Caco-2 (cell line): ENCODE measurements at regions not wholly inside any gene's neighbourhood (a gene's known extent, or its start where the extent isn't known, plus 50 kb on each side); places are given as distances from the start of the nearest gene placed in this dataset.
"Not testable (repeated sequence)": the region's sequence is repeated elsewhere in the genome, so short reads cannot be mapped to it uniquely, and the experiment has no call there.

ENCODE experiments used
- BruUV-seq: library from RNA; stranded (reverse); fragments of 400-500 nt; replicated peaks from 2 replicates; lab custom pipeline; 2021; lab: Mats Ljungman, UMichigan
- CTCF ChIA-PET: fragments of 300-600 bp; sonication (Branson Sonifier 250); formaldehyde crosslinking; loops from one replicate; lab custom pipeline; 2022; ENCODE audit warnings: antibody characterized with exemption; lab: Charles Lee
- POLR2A ChIA-PET: fragments of 300-600 bp; sonication (Branson Sonifier 250); formaldehyde crosslinking; loops from one replicate; lab custom pipeline; 2022; ENCODE audit warnings: antibody characterized with exemption; lab: Charles Lee
- DNase-seq, 2 experiments: peaks; one replicate each; pipeline versions ENCODE4 v3.0.0 to v3.0.0-alpha.2; 2020 to 2022
- H3K27me3 ChIP-seq: replicated peaks from 2 replicates; pipeline ENCODE4 v1.6.0; 2011; ENCODE audit warnings: low read length; ENCODE audit not compliant: control insufficient read depth, insufficient read depth
- H3K36me3 ChIP-seq: 2 replicates; pipeline ENCODE4 v1.5.1; 2011; ENCODE audit warnings: low read length; ENCODE audit not compliant: control insufficient read depth, insufficient read depth
- H3K4me1 ChIP-seq: fragments of 250-450 bp; sonication (Bioruptor Pico); 2 replicates; pipeline ENCODE4 v1.5.1; 2020; ENCODE audit warnings: mild to moderate bottlenecking
- H3K4me3 ChIP-seq: 2 replicates; pipeline ENCODE4 v1.5.1; 2011; ENCODE audit warnings: low read depth, mild to moderate bottlenecking, control low read depth, low read length
- H3K9me3 ChIP-seq: fragments of 250-450 bp; sonication (Bioruptor Pico); 2 replicates; pipeline ENCODE4 v1.5.1; 2020; ENCODE audit warnings: mild to moderate bottlenecking, moderate library complexity
- H3K27ac Mint-ChIP-seq: one replicate; pipeline ENCODE4 v1.8.0; 2022; ENCODE audit warnings: mixed read lengths; ENCODE audit not compliant: unreplicated experiment
- H3K27me3 Mint-ChIP-seq: one replicate; pipeline ENCODE4 v1.8.0; 2022; ENCODE audit warnings: mixed read lengths; ENCODE audit not compliant: insufficient read depth, unreplicated experiment
- H3K36me3 Mint-ChIP-seq: one replicate; pipeline ENCODE4 v1.8.0; 2022; ENCODE audit warnings: mild to moderate bottlenecking, mixed read lengths; ENCODE audit not compliant: insufficient read depth, unreplicated experiment
- H3K4me1 Mint-ChIP-seq: one replicate; pipeline ENCODE4 v1.8.0; 2022; ENCODE audit warnings: low read depth, mixed read lengths; ENCODE audit not compliant: unreplicated experiment
- H3K4me3 Mint-ChIP-seq: one replicate; pipeline ENCODE4 v1.8.0; 2022; ENCODE audit warnings: mild to moderate bottlenecking, moderate library complexity, mixed read lengths; ENCODE audit not compliant: unreplicated experiment
- H3K9me3 Mint-ChIP-seq: one replicate; pipeline ENCODE4 v1.8.0; 2022; ENCODE audit warnings: mixed read lengths; ENCODE audit not compliant: unreplicated experiment
- intact Hi-C: fragments of 100-400 bp; cut with micrococcal nuclease; formaldehyde crosslinking; loops from one replicate; pipeline ENCODE4 v1.10.0; 2022; ENCODE audit not compliant: unreplicated experiment
- TF ChIP-seq, protein P1 (sequence below), 2 experiments: fragments of 200-600 bp in 1 of 2; IDR thresholded peaks; 1 replicate in 1 of 2; 2 replicates in 1 of 2; pipeline versions ENCODE4 v1.5.1 to v1.8.0; 2011 to 2022; ENCODE audit warnings: antibody characterized with exemption in 1 of 2, control low read depth in 1 of 2, inconsistent platforms in 1 of 2, low read depth in 1 of 2, low read length in 1 of 2, mild to moderate bottlenecking in 1 of 2, moderate library complexity in 1 of 2; ENCODE audit not compliant: insufficient read depth in 1 of 2, severe bottlenecking in 1 of 2, unreplicated experiment in 1 of 2

DNA sequence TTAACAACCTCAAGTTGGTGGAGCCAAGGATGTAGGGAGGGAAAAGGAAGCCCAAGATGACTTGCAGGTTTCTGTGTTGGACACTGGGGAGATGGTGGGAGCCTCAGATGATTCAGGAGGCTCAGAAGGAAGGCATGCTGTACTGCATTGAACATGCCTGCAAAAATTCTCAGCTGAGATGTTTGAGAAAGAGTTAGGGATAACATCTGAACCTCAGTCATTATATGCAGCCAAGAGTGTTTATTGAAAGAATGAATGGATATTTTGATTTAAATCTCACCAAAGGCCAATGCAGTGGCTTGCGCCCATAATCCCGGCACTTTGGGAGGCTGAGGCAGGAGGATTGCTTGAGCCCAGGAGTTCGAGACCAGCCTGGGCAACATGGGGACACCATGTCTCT lies 243.0 kb downstream of the MYCN start:
- H3K4me3 ChIP-seq: no peak overlapping the region
- Mint-ChIP-seq H3K4me3 (no peak overlapping the region), H3K27me3 (no peaks in the 10 kb centered on the region), H3K36me3 (no peaks in the 10 kb centered on the region), H3K4me1 (peaks cover 8% of the 10 kb centered on the region), H3K27ac (no peak overlapping the region), H3K9me3 (no peaks in the 10 kb centered on the region)
- no peaks in the 10 kb centered on the region for H3K27me3 ChIP-seq
- no peak for DNase-seq
- TF ChIP-seq, protein P1, sequence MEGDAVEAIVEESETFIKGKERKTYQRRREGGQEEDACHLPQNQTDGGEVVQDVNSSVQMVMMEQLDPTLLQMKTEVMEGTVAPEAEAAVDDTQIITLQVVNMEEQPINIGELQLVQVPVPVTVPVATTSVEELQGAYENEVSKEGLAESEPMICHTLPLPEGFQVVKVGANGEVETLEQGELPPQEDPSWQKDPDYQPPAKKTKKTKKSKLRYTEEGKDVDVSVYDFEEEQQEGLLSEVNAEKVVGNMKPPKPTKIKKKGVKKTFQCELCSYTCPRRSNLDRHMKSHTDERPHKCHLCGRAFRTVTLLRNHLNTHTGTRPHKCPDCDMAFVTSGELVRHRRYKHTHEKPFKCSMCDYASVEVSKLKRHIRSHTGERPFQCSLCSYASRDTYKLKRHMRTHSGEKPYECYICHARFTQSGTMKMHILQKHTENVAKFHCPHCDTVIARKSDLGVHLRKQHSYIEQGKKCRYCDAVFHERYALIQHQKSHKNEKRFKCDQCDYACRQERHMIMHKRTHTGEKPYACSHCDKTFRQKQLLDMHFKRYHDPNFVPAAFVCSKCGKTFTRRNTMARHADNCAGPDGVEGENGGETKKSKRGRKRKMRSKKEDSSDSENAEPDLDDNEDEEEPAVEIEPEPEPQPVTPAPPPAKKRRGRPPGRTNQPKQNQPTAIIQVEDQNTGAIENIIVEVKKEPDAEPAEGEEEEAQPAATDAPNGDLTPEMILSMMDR (IDR thresholded peaks at IDR 0.05; ENCODE audit: insufficient read depth in 1 of 2, low read depth in 1 of 2, low read length in 1 of 2, severe bottlenecking in 1 of 2, unreplicated experiment in 1 of 2): no peak
- no peaks in the 10 kb centered on the region for H3K36me3 ChIP-seq
- H3K4me1 ChIP-seq: peaks cover 7% of the 10 kb centered on the region; the same call in 1 of the 2 replicates
- POLR2A ChIA-PET: no interaction called here
- intact Hi-C loops: no loop called here
- BruUV-seq: no TSS peak
- no peaks in the 10 kb centered on the region for H3K9me3 ChIP-seq
- CTCF ChIA-PET: no interaction called here

DNA sequence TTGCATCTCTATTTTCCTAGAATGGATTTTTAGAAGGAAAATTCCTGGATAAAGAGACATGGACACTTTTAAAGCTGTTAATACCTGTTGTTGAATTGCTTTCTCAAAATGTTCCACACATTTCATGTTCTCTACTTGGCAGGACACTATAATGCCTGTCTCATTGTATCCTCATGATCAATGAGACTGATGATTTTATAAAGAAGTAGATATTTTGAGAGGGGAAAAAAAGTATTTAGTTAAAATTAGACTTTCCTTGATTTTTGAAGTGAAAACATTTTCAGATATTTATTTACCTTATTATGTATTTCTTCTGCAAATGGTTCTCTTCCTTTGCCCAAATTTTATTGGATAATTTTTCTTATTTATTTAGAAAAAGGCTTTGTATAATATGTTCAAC lies 242.5 kb downstream of the MYCN start:
- Histone ChIP-seq H3K9me3 (no peaks in the 10 kb centered on the region), H3K4me1 (peaks cover 7% of the 10 kb centered on the region; the same call in 1 of the 2 replicates), H3K4me3 (no peak overlapping the region), H3K36me3 (no peaks in the 10 kb centered on the region), H3K27me3 (no peaks in the 10 kb centered on the region)
- Mint-ChIP-seq H3K27me3 (no peaks in the 10 kb centered on the region), H3K4me1 (peaks cover 7% of the 10 kb centered on the region), H3K9me3 (no peaks in the 10 kb centered on the region), H3K27ac (no peak overlapping the region), H3K36me3 (no peaks in the 10 kb centered on the region), H3K4me3 (no peak overlapping the region)
- no TSS peak for BruUV-seq
- intact Hi-C loops: no loop called here
- TF ChIP-seq, protein P1 (IDR thresholded peaks at IDR 0.05; ENCODE audit: insufficient read depth in 1 of 2, low read depth in 1 of 2, low read length in 1 of 2, severe bottlenecking in 1 of 2, unreplicated experiment in 1 of 2): no peak
- POLR2A ChIA-PET: no interaction called here
- CTCF ChIA-PET: no interaction called here
- DNase-seq: no peak

DNA sequence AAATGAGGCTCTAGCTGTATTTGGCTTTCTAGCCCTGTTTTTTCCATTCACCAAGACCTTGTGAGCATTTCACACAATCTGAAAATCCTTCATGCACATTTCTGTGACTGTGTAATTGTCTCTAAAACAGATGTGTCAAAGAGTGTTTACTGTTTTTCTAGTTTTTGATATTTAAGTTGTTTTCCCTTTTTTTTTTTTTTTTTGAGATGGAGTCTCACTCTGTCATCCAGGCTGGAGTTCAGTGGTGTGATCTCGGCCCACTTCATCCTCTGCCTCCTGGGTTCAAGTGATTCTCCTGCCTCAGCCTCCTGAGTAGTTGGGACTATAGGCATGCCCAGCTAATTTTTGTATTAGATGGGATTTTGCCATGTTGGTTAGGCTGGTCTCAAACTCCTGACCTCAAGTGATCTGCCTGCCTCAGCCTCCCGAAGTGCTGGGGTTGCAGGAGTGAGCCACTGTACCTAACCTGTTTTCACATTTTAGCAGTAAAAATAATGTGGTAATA lies 242.0 kb downstream of the MYCN start:
- POLR2A ChIA-PET, H3K4me1 ChIP-seq, H3K36me3 Mint-ChIP-seq, H3K9me3 Mint-ChIP-seq, H3K36me3 ChIP-seq, intact Hi-C loops, H3K27me3 ChIP-seq, H3K9me3 ChIP-seq, H3K4me3 ChIP-seq, H3K27me3 Mint-ChIP-seq, H3K27ac Mint-ChIP-seq, H3K4me3 Mint-ChIP-seq, DNase-seq, BruUV-seq, H3K4me1 Mint-ChIP-seq: not testable (repeated sequence)
- CTCF ChIA-PET: interaction anchor here (0.6 kb wide), 1 partner anchor 12 kb away, joined by 3 read pairs; no protein-coding TSS in a partner anchor

DNA sequence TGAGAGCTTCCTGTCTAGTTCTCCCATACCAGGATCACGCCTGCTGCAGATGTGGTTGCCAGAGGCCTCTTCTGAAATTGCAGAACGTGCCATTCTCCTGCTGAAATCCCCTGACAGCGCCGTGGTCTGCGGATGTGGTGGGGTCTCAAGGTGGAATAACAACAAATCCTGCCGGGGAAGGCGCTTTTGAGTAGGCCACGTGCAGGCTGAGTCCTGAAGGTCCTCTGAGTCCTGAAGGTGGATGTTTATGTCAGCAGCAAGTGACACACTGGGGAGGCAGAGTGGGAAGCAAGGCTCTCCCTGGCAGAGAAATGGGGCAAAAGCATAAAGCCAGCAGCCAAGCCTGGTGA lies 241.4 kb downstream of the MYCN start:
- no peaks in the 10 kb centered on the region for H3K36me3 Mint-ChIP-seq
- H3K9me3 Mint-ChIP-seq: no peaks in the 10 kb centered on the region
- POLR2A ChIA-PET: no interaction called here
- no peaks in the 10 kb centered on the region for H3K27me3 Mint-ChIP-seq
- CTCF ChIA-PET: interaction anchor here (0.6 kb wide), 1 partner anchor 13 kb away, joined by 3 read pairs; no protein-coding TSS in a partner anchor
- Histone ChIP-seq H3K27me3 (no peaks in the 10 kb centered on the region), H3K9me3 (no peaks in the 10 kb centered on the region), H3K4me3 (no peak overlapping the region), H3K36me3 (no peaks in the 10 kb centered on the region), H3K4me1 (no peaks in the 10 kb centered on the region)
- no peak overlapping the region for H3K27ac Mint-ChIP-seq
- BruUV-seq: no TSS peak
- no peaks in the 10 kb centered on the region for H3K4me1 Mint-ChIP-seq
- TF ChIP-seq, protein P1 (IDR thresholded peaks at IDR 0.05; ENCODE audit: insufficient read depth in 1 of 2, low read depth in 1 of 2, low read length in 1 of 2, severe bottlenecking in 1 of 2, unreplicated experiment in 1 of 2): no peak
- no peak for DNase-seq
- intact Hi-C loops: no loop called here
- H3K4me3 Mint-ChIP-seq: no peak overlapping the region
